Keratinocyte (primary cell): ENCODE measurements at regions not wholly inside any gene's neighbourhood (a gene's known extent, or its start where the extent isn't known, plus 50 kb on each side); places are given as distances from the start of the nearest gene placed in this dataset.

Source experiments
- DNase-seq: peaks from one replicate; pipeline ENCODE4 v3.0.0-alpha.2; 2011; ENCODE audit warnings: low read depth, missing footprints, low spot score
- FAIRE-seq: peaks from 2 replicates; lab custom pipeline; 2011; peaks lifted over from hg19 to GRCh38; lab: Jason Lieb, UNC
- H2AFZ ChIP-seq: 2 replicates; pipeline ENCODE4 v1.6.0; 2012; ENCODE audit warnings: low read length, control low read depth, inconsistent platforms; ENCODE audit not compliant: control insufficient read depth
- H3K27ac ChIP-seq: 2 replicates; pipeline ENCODE4 v1.5.1; 2011; ENCODE audit warnings: low read length; ENCODE audit not compliant: control insufficient read depth, insufficient read depth
- H3K27me3 ChIP-seq: 3 replicates; pipeline ENCODE4 v1.6.0; 2011; ENCODE audit warnings: low read length; ENCODE audit not compliant: control insufficient read depth, insufficient read depth; ENCODE audit errors: extremely low read depth
- H3K36me3 ChIP-seq, 2 experiments: 2 replicates in 1 of 2; 3 replicates in 1 of 2; pipeline ENCODE4 v1.5.1; 2011; ENCODE audit warnings: low read length in 2 of 2, mild to moderate bottlenecking in 1 of 2; ENCODE audit not compliant: control insufficient read depth in 2 of 2, insufficient read depth in 2 of 2; ENCODE audit errors: extremely low read depth in 1 of 2
- H3K4me1 ChIP-seq: 3 replicates; pipeline ENCODE4 v1.5.1; 2011; ENCODE audit warnings: low read length; ENCODE audit not compliant: control insufficient read depth, insufficient read depth; ENCODE audit errors: extremely low read depth
- H3K4me2 ChIP-seq: 3 replicates; pipeline ENCODE4 v1.6.0; 2011; ENCODE audit warnings: low read depth, low read length; ENCODE audit not compliant: control insufficient read depth, insufficient read depth; ENCODE audit errors: extremely low read depth
- H3K4me3 ChIP-seq, 3 experiments: fragments of 200-600 bp in 1 of 3; sonication (generic) in 1 of 3; 2 replicates in 2 of 3; 3 replicates in 1 of 3; pipeline ENCODE4 v1.5.1; 2011 to 2016; ENCODE audit warnings: low read length in 3 of 3, mild to moderate bottlenecking in 3 of 3, control low read depth in 2 of 3, inconsistent platforms in 1 of 3, low read depth in 1 of 3, mixed read lengths in 1 of 3, mixed run types in 1 of 3, moderate library complexity in 1 of 3; ENCODE audit not compliant: control insufficient read depth in 2 of 3, insufficient read depth in 2 of 3; ENCODE audit errors: extremely low read depth in 1 of 3
- H3K79me2 ChIP-seq: 2 replicates; pipeline ENCODE4 v1.6.0; 2012; ENCODE audit warnings: low read length; ENCODE audit not compliant: control insufficient read depth, insufficient read depth
- H3K9ac ChIP-seq: 3 replicates; pipeline ENCODE4 v1.6.0; 2011; ENCODE audit warnings: low read length; ENCODE audit not compliant: control insufficient read depth, insufficient read depth; ENCODE audit errors: extremely low read depth
- H3K9me1 ChIP-seq: 3 replicates; pipeline ENCODE4 v1.6.0; 2011; ENCODE audit warnings: low read length; ENCODE audit not compliant: control insufficient read depth, insufficient read depth; ENCODE audit errors: extremely low read depth
- H3K9me3 ChIP-seq: 2 replicates; pipeline ENCODE4 v1.5.1; 2012; ENCODE audit warnings: low read depth, low read length; ENCODE audit not compliant: control insufficient read depth
- H4K20me1 ChIP-seq: 3 replicates; pipeline ENCODE4 v1.6.0; 2011; ENCODE audit warnings: low read length; ENCODE audit not compliant: control insufficient read depth, insufficient read depth; ENCODE audit errors: extremely low read depth
- CTCF ChIP-seq, 3 experiments: IDR thresholded peaks in 1 of 3; conservative IDR thresholded peaks in 1 of 3; optimal IDR thresholded peaks in 1 of 3; 2 replicates in 2 of 3; 3 replicates in 1 of 3; pipeline versions ENCODE3 to v1.5.1; 2011; ENCODE audit warnings: low read length in 3 of 3, mild to moderate bottlenecking in 3 of 3, moderate library complexity in 2 of 3, control low read depth in 1 of 3, inconsistent platforms in 1 of 3; ENCODE audit not compliant: insufficient read depth in 2 of 3; ENCODE audit errors: extremely low read depth in 1 of 3
- EZH2 ChIP-seq: IDR thresholded peaks from one replicate; pipeline ENCODE4 v1.6.1; 2012; ENCODE audit warnings: inconsistent platforms, mild to moderate bottlenecking, low read length, moderate library complexity
- dilution Hi-C: fragments of 300-500 bp; cut with MboI; formaldehyde crosslinking; loops from one replicate; pipeline ENCODE4 v1.7.0; 2020; ENCODE audit warnings: low sequenced_read_pairs; ENCODE audit not compliant: extremely low pct_ligation_motif_present

DNA sequence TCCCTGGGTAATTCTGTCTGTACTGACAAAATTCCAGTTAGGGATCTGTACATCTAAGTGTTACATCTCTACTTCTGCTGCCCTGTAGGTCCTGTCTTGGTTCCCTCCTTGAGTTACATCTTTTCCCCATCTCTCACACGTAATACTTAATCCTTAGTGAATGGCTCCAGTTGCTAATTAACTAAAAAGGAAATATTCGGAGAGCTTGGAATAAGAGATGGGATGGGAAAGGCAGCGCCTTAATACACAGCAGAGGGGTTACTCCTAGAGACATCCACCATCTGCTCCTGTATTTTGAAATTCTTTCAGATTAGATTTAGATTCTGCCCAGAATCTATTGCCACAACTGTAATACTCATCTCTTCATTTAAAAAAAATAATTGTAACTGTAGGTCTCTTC lies 384.0 kb downstream of the SAMD5 start:
- no peak for DNase-seq
- FAIRE-seq, result no peak

DNA sequence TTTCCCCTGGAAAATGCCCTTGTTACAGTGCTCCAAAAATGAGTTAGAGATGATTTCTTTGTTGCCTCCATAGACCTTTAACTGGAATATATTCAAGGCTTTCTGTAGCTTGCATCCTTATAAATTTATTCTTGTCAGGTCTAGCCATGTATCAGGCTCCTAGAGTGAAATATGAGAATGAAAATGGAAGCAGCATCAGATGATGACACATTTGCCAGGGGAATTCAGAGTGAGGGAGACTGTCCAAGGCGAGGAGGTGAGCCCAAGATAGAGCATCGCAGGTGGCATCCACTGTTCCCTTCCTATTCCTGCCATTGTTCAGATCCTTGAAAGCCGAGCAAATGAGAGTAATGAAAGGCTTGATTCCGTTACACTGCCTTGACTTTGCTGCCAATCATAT lies 386.8 kb downstream of the SAMD5 start:
- no peak for FAIRE-seq
- H4K20me1 ChIP-seq, result no peaks in the 10 kb centered on the region

More for the DNA sequence above, 384.0 kb downstream of the SAMD5 start:
- dilution Hi-C loops, result no loop called here
- no peaks in the 10 kb centered on the region for H3K4me1 ChIP-seq
- no peaks in the 10 kb centered on the region for H3K9me1 ChIP-seq
- no peak overlapping the region for H3K4me3 ChIP-seq
- H2AFZ ChIP-seq, result no peak overlapping the region
- no peaks in the 10 kb centered on the region for H3K9me3 ChIP-seq
- H4K20me1 ChIP-seq, result no peaks in the 10 kb centered on the region
- H3K27me3 ChIP-seq, result no peaks in the 10 kb centered on the region
- no peak overlapping the region for H3K4me2 ChIP-seq
- H3K27ac ChIP-seq, result no peak overlapping the region
- H3K36me3 ChIP-seq, result no peaks in the 10 kb centered on the region
- no peaks in the 10 kb centered on the region for H3K79me2 ChIP-seq
- H3K9ac ChIP-seq, result no peak overlapping the region
- no peak for TF ChIP-seq EZH2
- TF ChIP-seq CTCF (optimal IDR thresholded peaks at IDR 0.05 in 1 of 3, IDR thresholded peaks at IDR 0.05 in 1 of 3, conservative IDR thresholded peaks at IDR 0.05 in 1 of 3; ENCODE audit: extremely low read depth in 1 of 3, insufficient read depth in 2 of 3, low read length in 3 of 3), result no peak

More for the DNA sequence above, 386.8 kb downstream of the SAMD5 start:
- Histone ChIP-seq H3K27me3 (no peaks in the 10 kb centered on the region), H3K4me2 (no peak overlapping the region), H3K36me3 (no peaks in the 10 kb centered on the region), H3K9me1 (no peaks in the 10 kb centered on the region), H3K9ac (no peak overlapping the region), H3K9me3 (no peaks in the 10 kb centered on the region), H2AFZ (no peak overlapping the region), H3K27ac (no peak overlapping the region), H3K4me3 (no peak overlapping the region), H3K79me2 (no peaks in the 10 kb centered on the region), H3K4me1 (no peaks in the 10 kb centered on the region)
- no peak for DNase-seq
- dilution Hi-C loops, result no loop called here
- no peak for TF ChIP-seq CTCF (optimal IDR thresholded peaks at IDR 0.05 in 1 of 3, IDR thresholded peaks at IDR 0.05 in 1 of 3, conservative IDR thresholded peaks at IDR 0.05 in 1 of 3; ENCODE audit: extremely low read depth in 1 of 3, insufficient read depth in 2 of 3, low read length in 3 of 3)
- TF ChIP-seq EZH2, result no peak
